ENCODE measurements at regions not wholly inside any gene's neighbourhood (a gene's known extent, or its start where the extent isn't known, plus 50 kb on each side); places are given as distances from the start of the nearest gene placed in this dataset.

DNA sequence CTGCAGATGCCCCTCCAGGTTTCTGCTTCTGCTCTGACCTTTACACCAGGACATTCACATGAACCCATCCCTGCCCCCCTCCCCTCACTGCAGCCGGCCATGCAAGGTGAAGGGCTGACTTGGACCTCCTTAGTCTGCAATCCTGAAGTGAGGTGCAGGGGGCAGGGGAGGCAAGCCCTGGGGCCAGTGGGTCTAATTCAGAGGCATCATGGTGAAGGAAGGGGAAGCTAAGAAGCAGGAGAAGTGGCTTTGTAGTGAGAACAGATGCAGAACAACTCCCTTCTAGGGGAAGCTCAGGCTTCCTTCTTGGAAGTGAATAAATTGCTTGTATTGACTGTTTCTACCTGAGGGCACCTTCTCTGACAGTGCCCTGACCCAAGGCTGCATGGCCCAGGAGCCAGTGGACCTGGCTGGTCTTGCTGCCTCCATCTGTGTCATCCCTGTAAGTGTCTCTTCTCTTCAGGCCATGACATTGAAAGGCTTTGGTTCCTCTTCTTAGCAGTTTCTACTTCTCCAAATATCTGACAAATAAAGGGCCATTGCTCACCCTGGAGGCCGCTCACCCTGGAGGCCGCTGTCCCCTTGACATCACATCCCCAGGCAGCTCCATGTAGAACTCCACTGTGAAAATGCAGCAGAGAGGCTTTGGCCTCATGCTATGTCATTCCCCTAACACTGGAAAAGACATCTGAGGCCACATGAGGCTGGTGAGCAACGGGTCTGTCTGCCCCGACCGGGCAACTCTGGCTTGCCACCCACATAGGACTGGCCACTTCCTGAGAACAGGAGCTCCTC, 55.3 kb downstream of the GADD45G start:
- TF ChIP-seq, protein P1, sequence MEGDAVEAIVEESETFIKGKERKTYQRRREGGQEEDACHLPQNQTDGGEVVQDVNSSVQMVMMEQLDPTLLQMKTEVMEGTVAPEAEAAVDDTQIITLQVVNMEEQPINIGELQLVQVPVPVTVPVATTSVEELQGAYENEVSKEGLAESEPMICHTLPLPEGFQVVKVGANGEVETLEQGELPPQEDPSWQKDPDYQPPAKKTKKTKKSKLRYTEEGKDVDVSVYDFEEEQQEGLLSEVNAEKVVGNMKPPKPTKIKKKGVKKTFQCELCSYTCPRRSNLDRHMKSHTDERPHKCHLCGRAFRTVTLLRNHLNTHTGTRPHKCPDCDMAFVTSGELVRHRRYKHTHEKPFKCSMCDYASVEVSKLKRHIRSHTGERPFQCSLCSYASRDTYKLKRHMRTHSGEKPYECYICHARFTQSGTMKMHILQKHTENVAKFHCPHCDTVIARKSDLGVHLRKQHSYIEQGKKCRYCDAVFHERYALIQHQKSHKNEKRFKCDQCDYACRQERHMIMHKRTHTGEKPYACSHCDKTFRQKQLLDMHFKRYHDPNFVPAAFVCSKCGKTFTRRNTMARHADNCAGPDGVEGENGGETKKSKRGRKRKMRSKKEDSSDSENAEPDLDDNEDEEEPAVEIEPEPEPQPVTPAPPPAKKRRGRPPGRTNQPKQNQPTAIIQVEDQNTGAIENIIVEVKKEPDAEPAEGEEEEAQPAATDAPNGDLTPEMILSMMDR (IDR thresholded peaks at IDR 0.05 in 2 of 3, conservative IDR thresholded peaks at IDR 0.05 in 1 of 3; ENCODE audit: borderline replicate concordance in 1 of 3, insufficient read depth in 1 of 3, low read depth in 2 of 3, low read length in 2 of 3), result no peak
- TF ChIP-seq EZH2 (IDR thresholded peaks at IDR 0.05) (no peak), FOSL1 (IDR thresholded peaks at IDR 0.05; ENCODE audit: low read depth) (no peak), SIN3A (IDR thresholded peaks at IDR 0.05; ENCODE audit: low read depth) (no peak), POLR2A (IDR thresholded peaks at IDR 0.05; ENCODE audit: borderline replicate concordance, extremely low read depth, insufficient read depth, insufficient read length) (no peak), YY1 (IDR thresholded peaks at IDR 0.05; ENCODE audit: extremely low read depth, insufficient replicate concordance, low read depth, low read length) (no peak), POLR2AphosphoS5 (IDR thresholded peaks at IDR 0.05; ENCODE audit: low read depth, low read length) (no peak)
- TF ChIP-seq, protein P2, sequence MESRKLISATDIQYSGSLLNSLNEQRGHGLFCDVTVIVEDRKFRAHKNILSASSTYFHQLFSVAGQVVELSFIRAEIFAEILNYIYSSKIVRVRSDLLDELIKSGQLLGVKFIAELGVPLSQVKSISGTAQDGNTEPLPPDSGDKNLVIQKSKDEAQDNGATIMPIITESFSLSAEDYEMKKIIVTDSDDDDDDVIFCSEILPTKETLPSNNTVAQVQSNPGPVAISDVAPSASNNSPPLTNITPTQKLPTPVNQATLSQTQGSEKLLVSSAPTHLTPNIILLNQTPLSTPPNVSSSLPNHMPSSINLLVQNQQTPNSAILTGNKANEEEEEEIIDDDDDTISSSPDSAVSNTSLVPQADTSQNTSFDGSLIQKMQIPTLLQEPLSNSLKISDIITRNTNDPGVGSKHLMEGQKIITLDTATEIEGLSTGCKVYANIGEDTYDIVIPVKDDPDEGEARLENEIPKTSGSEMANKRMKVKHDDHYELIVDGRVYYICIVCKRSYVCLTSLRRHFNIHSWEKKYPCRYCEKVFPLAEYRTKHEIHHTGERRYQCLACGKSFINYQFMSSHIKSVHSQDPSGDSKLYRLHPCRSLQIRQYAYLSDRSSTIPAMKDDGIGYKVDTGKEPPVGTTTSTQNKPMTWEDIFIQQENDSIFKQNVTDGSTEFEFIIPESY (IDR thresholded peaks at IDR 0.05; ENCODE audit: extremely low read depth, insufficient replicate concordance, low read length), result no peak
- TF ChIP-seq, protein P3, sequence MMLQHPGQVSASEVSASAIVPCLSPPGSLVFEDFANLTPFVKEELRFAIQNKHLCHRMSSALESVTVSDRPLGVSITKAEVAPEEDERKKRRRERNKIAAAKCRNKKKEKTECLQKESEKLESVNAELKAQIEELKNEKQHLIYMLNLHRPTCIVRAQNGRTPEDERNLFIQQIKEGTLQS (IDR thresholded peaks at IDR 0.05), result no peak
- TF ChIP-seq, protein P4, sequence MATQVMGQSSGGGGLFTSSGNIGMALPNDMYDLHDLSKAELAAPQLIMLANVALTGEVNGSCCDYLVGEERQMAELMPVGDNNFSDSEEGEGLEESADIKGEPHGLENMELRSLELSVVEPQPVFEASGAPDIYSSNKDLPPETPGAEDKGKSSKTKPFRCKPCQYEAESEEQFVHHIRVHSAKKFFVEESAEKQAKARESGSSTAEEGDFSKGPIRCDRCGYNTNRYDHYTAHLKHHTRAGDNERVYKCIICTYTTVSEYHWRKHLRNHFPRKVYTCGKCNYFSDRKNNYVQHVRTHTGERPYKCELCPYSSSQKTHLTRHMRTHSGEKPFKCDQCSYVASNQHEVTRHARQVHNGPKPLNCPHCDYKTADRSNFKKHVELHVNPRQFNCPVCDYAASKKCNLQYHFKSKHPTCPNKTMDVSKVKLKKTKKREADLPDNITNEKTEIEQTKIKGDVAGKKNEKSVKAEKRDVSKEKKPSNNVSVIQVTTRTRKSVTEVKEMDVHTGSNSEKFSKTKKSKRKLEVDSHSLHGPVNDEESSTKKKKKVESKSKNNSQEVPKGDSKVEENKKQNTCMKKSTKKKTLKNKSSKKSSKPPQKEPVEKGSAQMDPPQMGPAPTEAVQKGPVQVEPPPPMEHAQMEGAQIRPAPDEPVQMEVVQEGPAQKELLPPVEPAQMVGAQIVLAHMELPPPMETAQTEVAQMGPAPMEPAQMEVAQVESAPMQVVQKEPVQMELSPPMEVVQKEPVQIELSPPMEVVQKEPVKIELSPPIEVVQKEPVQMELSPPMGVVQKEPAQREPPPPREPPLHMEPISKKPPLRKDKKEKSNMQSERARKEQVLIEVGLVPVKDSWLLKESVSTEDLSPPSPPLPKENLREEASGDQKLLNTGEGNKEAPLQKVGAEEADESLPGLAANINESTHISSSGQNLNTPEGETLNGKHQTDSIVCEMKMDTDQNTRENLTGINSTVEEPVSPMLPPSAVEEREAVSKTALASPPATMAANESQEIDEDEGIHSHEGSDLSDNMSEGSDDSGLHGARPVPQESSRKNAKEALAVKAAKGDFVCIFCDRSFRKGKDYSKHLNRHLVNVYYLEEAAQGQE (IDR thresholded peaks at IDR 0.05; ENCODE audit: low read depth), result no peak
